H1 (cell line): ENCODE measurements at regions not wholly inside any gene's neighbourhood (a gene's known extent, or its start where the extent isn't known, plus 50 kb on each side); places are given as distances from the start of the nearest gene placed in this dataset.

Experiments
- BACH1 ChIP-seq: IDR thresholded peaks from 2 replicates; pipeline ENCODE4 v1.6.1; 2012; ENCODE audit warnings: low read length, improper control_type of control experiment
- CEBPB ChIP-seq: IDR thresholded peaks from 2 replicates; pipeline ENCODE4 v1.6.1; 2012; ENCODE audit warnings: low read depth, low read length
- POLR2AphosphoS5 ChIP-seq: IDR thresholded peaks from 2 replicates; pipeline ENCODE4 v1.6.1; 2011; ENCODE audit warnings: low read depth, low read length
- TAF7 ChIP-seq: optimal IDR thresholded peaks from 2 replicates; pipeline ENCODE3; 2011; ENCODE audit warnings: low read depth, mild to moderate bottlenecking, inconsistent platforms, low read length, moderate library complexity, borderline replicate concordance
- TF ChIP-seq, protein P1 (sequence below): fragments of 300-600 bp; sonication (generic); IDR thresholded peaks from 2 replicates; pipeline ENCODE4 v1.7.1; 2012; ENCODE audit warnings: low read length, moderate library complexity, mild to moderate bottlenecking, inconsistent platforms; ENCODE audit not compliant: insufficient replicate concordance

DNA sequence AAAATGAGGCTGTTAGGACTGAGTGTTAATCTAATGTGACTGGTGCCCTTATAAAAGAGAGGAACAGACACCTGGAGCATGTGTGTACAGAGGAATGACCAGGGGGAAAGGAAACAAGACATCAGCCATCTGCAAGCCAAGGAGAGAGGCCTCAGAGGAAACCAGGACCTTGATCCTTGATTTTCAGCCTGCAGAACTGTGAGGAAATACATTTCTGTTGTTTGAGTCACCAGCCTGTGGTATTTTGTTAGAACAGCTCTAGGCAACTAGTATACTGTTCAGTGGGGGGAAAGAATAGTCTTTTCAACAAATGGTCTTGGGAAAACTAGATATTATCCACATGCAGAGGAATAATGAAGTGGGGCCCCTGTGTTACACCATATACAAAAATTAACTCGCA is 80.6 kb downstream of the CCR1 start (continued):
- TF ChIP-seq, protein P1, sequence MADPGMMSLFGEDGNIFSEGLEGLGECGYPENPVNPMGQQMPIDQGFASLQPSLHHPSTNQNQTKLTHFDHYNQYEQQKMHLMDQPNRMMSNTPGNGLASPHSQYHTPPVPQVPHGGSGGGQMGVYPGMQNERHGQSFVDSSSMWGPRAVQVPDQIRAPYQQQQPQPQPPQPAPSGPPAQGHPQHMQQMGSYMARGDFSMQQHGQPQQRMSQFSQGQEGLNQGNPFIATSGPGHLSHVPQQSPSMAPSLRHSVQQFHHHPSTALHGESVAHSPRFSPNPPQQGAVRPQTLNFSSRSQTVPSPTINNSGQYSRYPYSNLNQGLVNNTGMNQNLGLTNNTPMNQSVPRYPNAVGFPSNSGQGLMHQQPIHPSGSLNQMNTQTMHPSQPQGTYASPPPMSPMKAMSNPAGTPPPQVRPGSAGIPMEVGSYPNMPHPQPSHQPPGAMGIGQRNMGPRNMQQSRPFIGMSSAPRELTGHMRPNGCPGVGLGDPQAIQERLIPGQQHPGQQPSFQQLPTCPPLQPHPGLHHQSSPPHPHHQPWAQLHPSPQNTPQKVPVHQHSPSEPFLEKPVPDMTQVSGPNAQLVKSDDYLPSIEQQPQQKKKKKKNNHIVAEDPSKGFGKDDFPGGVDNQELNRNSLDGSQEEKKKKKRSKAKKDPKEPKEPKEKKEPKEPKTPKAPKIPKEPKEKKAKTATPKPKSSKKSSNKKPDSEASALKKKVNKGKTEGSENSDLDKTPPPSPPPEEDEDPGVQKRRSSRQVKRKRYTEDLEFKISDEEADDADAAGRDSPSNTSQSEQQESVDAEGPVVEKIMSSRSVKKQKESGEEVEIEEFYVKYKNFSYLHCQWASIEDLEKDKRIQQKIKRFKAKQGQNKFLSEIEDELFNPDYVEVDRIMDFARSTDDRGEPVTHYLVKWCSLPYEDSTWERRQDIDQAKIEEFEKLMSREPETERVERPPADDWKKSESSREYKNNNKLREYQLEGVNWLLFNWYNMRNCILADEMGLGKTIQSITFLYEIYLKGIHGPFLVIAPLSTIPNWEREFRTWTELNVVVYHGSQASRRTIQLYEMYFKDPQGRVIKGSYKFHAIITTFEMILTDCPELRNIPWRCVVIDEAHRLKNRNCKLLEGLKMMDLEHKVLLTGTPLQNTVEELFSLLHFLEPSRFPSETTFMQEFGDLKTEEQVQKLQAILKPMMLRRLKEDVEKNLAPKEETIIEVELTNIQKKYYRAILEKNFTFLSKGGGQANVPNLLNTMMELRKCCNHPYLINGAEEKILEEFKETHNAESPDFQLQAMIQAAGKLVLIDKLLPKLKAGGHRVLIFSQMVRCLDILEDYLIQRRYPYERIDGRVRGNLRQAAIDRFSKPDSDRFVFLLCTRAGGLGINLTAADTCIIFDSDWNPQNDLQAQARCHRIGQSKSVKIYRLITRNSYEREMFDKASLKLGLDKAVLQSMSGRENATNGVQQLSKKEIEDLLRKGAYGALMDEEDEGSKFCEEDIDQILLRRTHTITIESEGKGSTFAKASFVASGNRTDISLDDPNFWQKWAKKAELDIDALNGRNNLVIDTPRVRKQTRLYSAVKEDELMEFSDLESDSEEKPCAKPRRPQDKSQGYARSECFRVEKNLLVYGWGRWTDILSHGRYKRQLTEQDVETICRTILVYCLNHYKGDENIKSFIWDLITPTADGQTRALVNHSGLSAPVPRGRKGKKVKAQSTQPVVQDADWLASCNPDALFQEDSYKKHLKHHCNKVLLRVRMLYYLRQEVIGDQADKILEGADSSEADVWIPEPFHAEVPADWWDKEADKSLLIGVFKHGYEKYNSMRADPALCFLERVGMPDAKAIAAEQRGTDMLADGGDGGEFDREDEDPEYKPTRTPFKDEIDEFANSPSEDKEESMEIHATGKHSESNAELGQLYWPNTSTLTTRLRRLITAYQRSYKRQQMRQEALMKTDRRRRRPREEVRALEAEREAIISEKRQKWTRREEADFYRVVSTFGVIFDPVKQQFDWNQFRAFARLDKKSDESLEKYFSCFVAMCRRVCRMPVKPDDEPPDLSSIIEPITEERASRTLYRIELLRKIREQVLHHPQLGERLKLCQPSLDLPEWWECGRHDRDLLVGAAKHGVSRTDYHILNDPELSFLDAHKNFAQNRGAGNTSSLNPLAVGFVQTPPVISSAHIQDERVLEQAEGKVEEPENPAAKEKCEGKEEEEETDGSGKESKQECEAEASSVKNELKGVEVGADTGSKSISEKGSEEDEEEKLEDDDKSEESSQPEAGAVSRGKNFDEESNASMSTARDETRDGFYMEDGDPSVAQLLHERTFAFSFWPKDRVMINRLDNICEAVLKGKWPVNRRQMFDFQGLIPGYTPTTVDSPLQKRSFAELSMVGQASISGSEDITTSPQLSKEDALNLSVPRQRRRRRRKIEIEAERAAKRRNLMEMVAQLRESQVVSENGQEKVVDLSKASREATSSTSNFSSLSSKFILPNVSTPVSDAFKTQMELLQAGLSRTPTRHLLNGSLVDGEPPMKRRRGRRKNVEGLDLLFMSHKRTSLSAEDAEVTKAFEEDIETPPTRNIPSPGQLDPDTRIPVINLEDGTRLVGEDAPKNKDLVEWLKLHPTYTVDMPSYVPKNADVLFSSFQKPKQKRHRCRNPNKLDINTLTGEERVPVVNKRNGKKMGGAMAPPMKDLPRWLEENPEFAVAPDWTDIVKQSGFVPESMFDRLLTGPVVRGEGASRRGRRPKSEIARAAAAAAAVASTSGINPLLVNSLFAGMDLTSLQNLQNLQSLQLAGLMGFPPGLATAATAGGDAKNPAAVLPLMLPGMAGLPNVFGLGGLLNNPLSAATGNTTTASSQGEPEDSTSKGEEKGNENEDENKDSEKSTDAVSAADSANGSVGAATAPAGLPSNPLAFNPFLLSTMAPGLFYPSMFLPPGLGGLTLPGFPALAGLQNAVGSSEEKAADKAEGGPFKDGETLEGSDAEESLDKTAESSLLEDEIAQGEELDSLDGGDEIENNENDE: no peak
- TF ChIP-seq CEBPB (no peak), BACH1 (no peak), POLR2AphosphoS5 (no peak), TAF7 (no peak)
- TF ChIP-seq, all 59 proteins: peak for 0
